ENCODE measurements at regions not wholly inside any gene's neighbourhood (a gene's known extent, or its start where the extent isn't known, plus 50 kb on each side); places are given as distances from the start of the nearest gene placed in this dataset.

- TF ChIP-seq POLR2A (IDR thresholded peaks at IDR 0.05), result no peak
- TF ChIP-seq, protein P1, sequence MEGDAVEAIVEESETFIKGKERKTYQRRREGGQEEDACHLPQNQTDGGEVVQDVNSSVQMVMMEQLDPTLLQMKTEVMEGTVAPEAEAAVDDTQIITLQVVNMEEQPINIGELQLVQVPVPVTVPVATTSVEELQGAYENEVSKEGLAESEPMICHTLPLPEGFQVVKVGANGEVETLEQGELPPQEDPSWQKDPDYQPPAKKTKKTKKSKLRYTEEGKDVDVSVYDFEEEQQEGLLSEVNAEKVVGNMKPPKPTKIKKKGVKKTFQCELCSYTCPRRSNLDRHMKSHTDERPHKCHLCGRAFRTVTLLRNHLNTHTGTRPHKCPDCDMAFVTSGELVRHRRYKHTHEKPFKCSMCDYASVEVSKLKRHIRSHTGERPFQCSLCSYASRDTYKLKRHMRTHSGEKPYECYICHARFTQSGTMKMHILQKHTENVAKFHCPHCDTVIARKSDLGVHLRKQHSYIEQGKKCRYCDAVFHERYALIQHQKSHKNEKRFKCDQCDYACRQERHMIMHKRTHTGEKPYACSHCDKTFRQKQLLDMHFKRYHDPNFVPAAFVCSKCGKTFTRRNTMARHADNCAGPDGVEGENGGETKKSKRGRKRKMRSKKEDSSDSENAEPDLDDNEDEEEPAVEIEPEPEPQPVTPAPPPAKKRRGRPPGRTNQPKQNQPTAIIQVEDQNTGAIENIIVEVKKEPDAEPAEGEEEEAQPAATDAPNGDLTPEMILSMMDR (IDR thresholded peaks at IDR 0.05), result no peak
Measured at GRCh38 chr14:39593377-39593776, 161.1 kb upstream of the FBXO33 start.
